ENCODE measurements at regions not wholly inside any gene's neighbourhood (a gene's known extent, or its start where the extent isn't known, plus 50 kb on each side); places are given as distances from the start of the nearest gene placed in this dataset.

- ChIA-PET POLR2A (no interaction called here), CTCF (no interaction called here)
- H3K9me3 Mint-ChIP-seq = peaks cover 1 to 10% (median 6%) of the 10 kb centered on the region in 3 donors
- Histone ChIP-seq H3K36me3 (ENCODE audit: control insufficient read depth in 2 of 2, extremely low read depth in 1 of 2, insufficient read depth in 1 of 2, low read length in 1 of 2) (no peaks in the 10 kb centered on the region), H3K4me1 (ENCODE audit: control insufficient read depth in 1 of 2, extremely low read depth in 1 of 2, insufficient read depth in 2 of 2, low read length in 2 of 2) (no peaks in the 10 kb centered on the region), H3K27ac (ENCODE audit: low read length) (no peak overlapping the region), H3K9me3 (no peaks in the 10 kb centered on the region), H3K4me3 (ENCODE audit: control insufficient read depth in 1 of 2, extremely low read depth in 1 of 2, low read length in 1 of 2) (no peak overlapping the region), H3K27me3 (replicated peaks in 1 of 2; ENCODE audit: control insufficient read depth in 2 of 2, extremely low read depth in 1 of 2, insufficient read depth in 2 of 2, low read length in 1 of 2) (no peaks in the 10 kb centered on the region)
- no peaks in the 10 kb centered on the region for H3K27me3 Mint-ChIP-seq
- no peaks in the 10 kb centered on the region for H3K36me3 Mint-ChIP-seq
- no peak for DNase-seq
- no peak for ATAC-seq (replicated peaks in 1 of 4)
- H3K4me3 Mint-ChIP-seq = no peak overlapping the region
- WGBS (ENCODE audit: insufficient coverage) = no CpG with 5 or more reads among the region's 2 CpGs
- no peak overlapping the region for H3K27ac Mint-ChIP-seq
- no peaks in the 10 kb centered on the region for H3K4me1 Mint-ChIP-seq
Measured at GRCh38 chr5:9721161-9721560, 91.0 kb upstream of the TAS2R1 start.

- 88% methylated on average over 2 of the region's 5 CpGs for WGBS (ENCODE audit: insufficient coverage)
- no peak overlapping the region for H3K27ac ChIP-seq (ENCODE audit: low read length)
- H3K9me3 ChIP-seq = no peaks in the 10 kb centered on the region
- no peaks in the 10 kb centered on the region for H3K4me1 ChIP-seq (ENCODE audit: control insufficient read depth in 1 of 2, extremely low read depth in 1 of 2, insufficient read depth in 2 of 2, low read length in 2 of 2)
- ATAC-seq (replicated peaks in 1 of 4) (no peak), DNase-seq (no peak)
- Mint-ChIP-seq H3K36me3 (no peaks in the 10 kb centered on the region), H3K27ac (no peak overlapping the region), H3K9me3 (peaks cover 1 to 10% (median 6%) of the 10 kb centered on the region in 3 donors), H3K4me3 (no peak overlapping the region), H3K4me1 (no peaks in the 10 kb centered on the region), H3K27me3 (no peaks in the 10 kb centered on the region)
- no peaks in the 10 kb centered on the region for H3K27me3 ChIP-seq (replicated peaks in 1 of 2; ENCODE audit: control insufficient read depth in 2 of 2, extremely low read depth in 1 of 2, insufficient read depth in 2 of 2, low read length in 1 of 2)
- POLR2A ChIA-PET = no interaction called here
- no peaks in the 10 kb centered on the region for H3K36me3 ChIP-seq (ENCODE audit: control insufficient read depth in 2 of 2, extremely low read depth in 1 of 2, insufficient read depth in 1 of 2, low read length in 1 of 2)
- CTCF ChIA-PET = no interaction called here
- no peak overlapping the region for H3K4me3 ChIP-seq (ENCODE audit: control insufficient read depth in 1 of 2, extremely low read depth in 1 of 2, low read length in 1 of 2)
Measured at GRCh38 chr5:9720361-9720760, 90.2 kb upstream of the TAS2R1 start.

- CTCF ChIA-PET = no interaction called here
- H3K9me3 Mint-ChIP-seq = peaks cover 1 to 10% (median 6%) of the 10 kb centered on the region in 3 donors
- peaks cover 0 to 2% of the 10 kb centered on the region in 2 donors for H3K27me3 Mint-ChIP-seq
- H3K4me3 Mint-ChIP-seq = no peak overlapping the region
- H3K36me3 Mint-ChIP-seq = no peaks in the 10 kb centered on the region
- H3K4me1 Mint-ChIP-seq = no peaks in the 10 kb centered on the region
- H3K4me1 ChIP-seq (ENCODE audit: control insufficient read depth in 1 of 2, extremely low read depth in 1 of 2, insufficient read depth in 2 of 2, low read length in 2 of 2) = no peaks in the 10 kb centered on the region
- POLR2A ChIA-PET = no interaction called here
- H3K36me3 ChIP-seq (ENCODE audit: control insufficient read depth in 2 of 2, extremely low read depth in 1 of 2, insufficient read depth in 1 of 2, low read length in 1 of 2) = no peaks in the 10 kb centered on the region
- no peak overlapping the region for H3K27ac Mint-ChIP-seq
- no peak for ATAC-seq (replicated peaks in 1 of 4)
- no peak overlapping the region for H3K4me3 ChIP-seq (ENCODE audit: control insufficient read depth in 1 of 2, extremely low read depth in 1 of 2, low read length in 1 of 2)
- WGBS (ENCODE audit: insufficient coverage) = 13% methylated on average over 1 of the region's 5 CpGs
- H3K27ac ChIP-seq (ENCODE audit: low read length) = no peak overlapping the region
- H3K27me3 ChIP-seq (replicated peaks in 1 of 2; ENCODE audit: control insufficient read depth in 2 of 2, extremely low read depth in 1 of 2, insufficient read depth in 2 of 2, low read length in 1 of 2) = no peaks in the 10 kb centered on the region
- no peaks in the 10 kb centered on the region for H3K9me3 ChIP-seq
- no peak for DNase-seq
Measured at GRCh38 chr5:9716838-9717281, 86.7 kb upstream of the TAS2R1 start.

DNA sequence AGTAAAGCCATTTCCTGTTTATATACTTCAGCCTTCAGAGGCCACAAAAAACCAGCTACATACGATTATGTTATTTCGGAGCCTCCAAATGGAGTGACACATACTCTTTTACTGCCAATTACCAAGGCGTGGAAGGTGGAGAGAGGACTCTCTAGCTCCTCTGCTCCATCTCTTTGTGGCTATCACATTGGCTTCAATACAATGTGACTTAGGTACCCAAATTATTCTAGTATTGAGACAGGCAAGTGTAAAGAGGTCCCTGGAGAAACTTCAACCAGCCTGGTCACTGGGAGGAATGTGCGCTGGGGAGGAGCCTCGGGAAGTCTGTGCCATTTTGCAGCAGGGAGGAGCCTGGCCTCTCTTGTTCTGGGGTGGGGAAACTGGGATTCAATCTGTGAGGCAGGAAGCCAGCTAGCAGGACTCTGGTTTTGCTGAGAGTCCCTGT is 85.8 kb upstream of the TAS2R1 start:
- Histone ChIP-seq H3K4me3 (ENCODE audit: control insufficient read depth in 1 of 2, extremely low read depth in 1 of 2, low read length in 1 of 2) (no peak overlapping the region), H3K36me3 (ENCODE audit: control insufficient read depth in 2 of 2, extremely low read depth in 1 of 2, insufficient read depth in 1 of 2, low read length in 1 of 2) (no peaks in the 10 kb centered on the region), H3K27ac (ENCODE audit: low read length) (no peak overlapping the region), H3K9me3 (no peaks in the 10 kb centered on the region), H3K27me3 (replicated peaks in 1 of 2; ENCODE audit: control insufficient read depth in 2 of 2, extremely low read depth in 1 of 2, insufficient read depth in 2 of 2, low read length in 1 of 2) (no peaks in the 10 kb centered on the region), H3K4me1 (ENCODE audit: control insufficient read depth in 1 of 2, extremely low read depth in 1 of 2, insufficient read depth in 2 of 2, low read length in 2 of 2) (no peaks in the 10 kb centered on the region)
- Mint-ChIP-seq H3K9me3 (peaks cover 4 to 10% (median 9%) of the 10 kb centered on the region in 3 donors), H3K27ac (no peak overlapping the region), H3K4me1 (no peaks in the 10 kb centered on the region), H3K4me3 (no peak overlapping the region), H3K36me3 (no peaks in the 10 kb centered on the region), H3K27me3 (peaks cover 0 to 2% of the 10 kb centered on the region in 2 donors)
- DNase-seq = no peak
- CTCF ChIA-PET = no interaction called here
- POLR2A ChIA-PET = no interaction called here
- WGBS (ENCODE audit: insufficient coverage) = 42% methylated on average over 2 of the region's 5 CpGs
- ATAC-seq (replicated peaks in 1 of 4) = no peak

- CTCF ChIA-PET = no interaction called here
- no peak for DNase-seq
- ATAC-seq (replicated peaks in 1 of 4) = no peak
- Mint-ChIP-seq H3K9me3 (peaks cover 2 to 9% (median 3%) of the 10 kb centered on the region in 3 donors), H3K27ac (no peak overlapping the region), H3K27me3 (peaks cover 0 to 2% of the 10 kb centered on the region in 2 donors), H3K4me1 (no peaks in the 10 kb centered on the region), H3K36me3 (no peaks in the 10 kb centered on the region), H3K4me3 (no peak overlapping the region)
- Histone ChIP-seq H3K4me1 (ENCODE audit: control insufficient read depth in 1 of 2, extremely low read depth in 1 of 2, insufficient read depth in 2 of 2, low read length in 2 of 2) (no peaks in the 10 kb centered on the region), H3K36me3 (ENCODE audit: control insufficient read depth in 2 of 2, extremely low read depth in 1 of 2, insufficient read depth in 1 of 2, low read length in 1 of 2) (no peaks in the 10 kb centered on the region), H3K9me3 (no peaks in the 10 kb centered on the region), H3K4me3 (ENCODE audit: control insufficient read depth in 1 of 2, extremely low read depth in 1 of 2, low read length in 1 of 2) (no peak overlapping the region), H3K27ac (ENCODE audit: low read length) (no peak overlapping the region), H3K27me3 (replicated peaks in 1 of 2; ENCODE audit: control insufficient read depth in 2 of 2, extremely low read depth in 1 of 2, insufficient read depth in 2 of 2, low read length in 1 of 2) (no peaks in the 10 kb centered on the region)
- POLR2A ChIA-PET = no interaction called here
- WGBS (ENCODE audit: insufficient coverage) = 100% methylated on average over 2 of the region's 4 CpGs
Measured at GRCh38 chr5:9713959-9714586, 83.9 kb upstream of the TAS2R1 start.

- Histone ChIP-seq H3K4me1 (ENCODE audit: control insufficient read depth in 1 of 2, extremely low read depth in 1 of 2, insufficient read depth in 2 of 2, low read length in 2 of 2) (no peaks in the 10 kb centered on the region), H3K36me3 (ENCODE audit: control insufficient read depth in 2 of 2, extremely low read depth in 1 of 2, insufficient read depth in 1 of 2, low read length in 1 of 2) (no peaks in the 10 kb centered on the region), H3K9me3 (no peaks in the 10 kb centered on the region), H3K27ac (ENCODE audit: low read length) (no peak overlapping the region), H3K4me3 (ENCODE audit: control insufficient read depth in 1 of 2, extremely low read depth in 1 of 2, low read length in 1 of 2) (no peak overlapping the region), H3K27me3 (replicated peaks in 1 of 2; ENCODE audit: control insufficient read depth in 2 of 2, extremely low read depth in 1 of 2, insufficient read depth in 2 of 2, low read length in 1 of 2) (no peaks in the 10 kb centered on the region)
- Mint-ChIP-seq H3K27ac (no peak overlapping the region), H3K36me3 (no peaks in the 10 kb centered on the region), H3K27me3 (peaks cover 0 to 2% of the 10 kb centered on the region in 2 donors), H3K9me3 (peaks cover 6 to 13% (median 6%) of the 10 kb centered on the region in 3 donors), H3K4me1 (no peaks in the 10 kb centered on the region), H3K4me3 (no peak overlapping the region)
- CTCF ChIA-PET = no interaction called here
- WGBS (ENCODE audit: insufficient coverage) = 100% methylated on average over 1 of the region's 4 CpGs
- DNase-seq = no peak
- no peak for ATAC-seq (replicated peaks in 1 of 4)
- POLR2A ChIA-PET = no interaction called here
Measured at GRCh38 chr5:9713356-9713755, 83.2 kb upstream of the TAS2R1 start.

DNA sequence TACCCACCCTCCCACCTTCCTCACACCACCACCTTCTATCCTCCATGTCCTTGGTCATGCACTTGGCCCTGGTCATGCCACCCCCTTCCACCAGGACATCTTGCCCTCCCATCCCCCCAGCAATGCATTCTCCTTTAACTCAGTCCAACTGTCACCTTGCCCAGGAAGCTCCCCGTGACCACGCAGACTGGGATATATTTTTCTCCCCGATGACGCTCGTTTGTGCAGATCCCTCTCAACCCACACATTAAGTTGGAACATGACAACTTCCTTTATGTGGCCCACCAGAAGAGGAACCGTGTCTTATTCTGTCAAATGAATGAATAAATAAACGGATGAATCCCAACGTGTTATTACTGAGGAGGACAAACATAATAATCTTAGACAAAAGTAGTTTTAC is 82.8 kb upstream of the TAS2R1 start:
- Mint-ChIP-seq H3K36me3 (no peaks in the 10 kb centered on the region), H3K4me3 (no peak overlapping the region), H3K4me1 (no peaks in the 10 kb centered on the region), H3K9me3 (peaks cover 6 to 14% (median 6%) of the 10 kb centered on the region in 3 donors), H3K27ac (no peak overlapping the region), H3K27me3 (peaks cover 0 to 2% of the 10 kb centered on the region in 2 donors)
- Histone ChIP-seq H3K4me3 (ENCODE audit: control insufficient read depth in 1 of 2, extremely low read depth in 1 of 2, low read length in 1 of 2) (no peak overlapping the region), H3K4me1 (ENCODE audit: control insufficient read depth in 1 of 2, extremely low read depth in 1 of 2, insufficient read depth in 2 of 2, low read length in 2 of 2) (no peaks in the 10 kb centered on the region), H3K9me3 (no peaks in the 10 kb centered on the region), H3K27me3 (replicated peaks in 1 of 2; ENCODE audit: control insufficient read depth in 2 of 2, extremely low read depth in 1 of 2, insufficient read depth in 2 of 2, low read length in 1 of 2) (no peaks in the 10 kb centered on the region), H3K27ac (ENCODE audit: low read length) (no peak overlapping the region), H3K36me3 (ENCODE audit: control insufficient read depth in 2 of 2, extremely low read depth in 1 of 2, insufficient read depth in 1 of 2, low read length in 1 of 2) (no peaks in the 10 kb centered on the region)
- POLR2A ChIA-PET = no interaction called here
- no CpG with 5 or more reads among the region's 8 CpGs for WGBS (ENCODE audit: insufficient coverage)
- ATAC-seq (replicated peaks in 1 of 4) = no peak
- DNase-seq = no peak
- CTCF ChIA-PET = no interaction called here
